T-helper 1 cell (primary cell): ENCODE measurements at regions not wholly inside any gene's neighbourhood (a gene's known extent, or its start where the extent isn't known, plus 50 kb on each side); places are given as distances from the start of the nearest gene placed in this dataset.

Experiments
- DNase-seq, 5 donors: peaks; one replicate each; pipeline ENCODE4 v3.0.0-alpha.2; 2012 to 2020

GRCh38 chr2:53021292-53021691, 746.3 kb upstream of the CHAC2 start:
- DNase-seq = no peak

GRCh38 chr2:53018825-53019425, 748.7 kb upstream of the CHAC2 start:
- DNase-seq = no peak

GRCh38 chr2:53006980-53007379, 760.6 kb upstream of the CHAC2 start:
- no peak for DNase-seq

DNA sequence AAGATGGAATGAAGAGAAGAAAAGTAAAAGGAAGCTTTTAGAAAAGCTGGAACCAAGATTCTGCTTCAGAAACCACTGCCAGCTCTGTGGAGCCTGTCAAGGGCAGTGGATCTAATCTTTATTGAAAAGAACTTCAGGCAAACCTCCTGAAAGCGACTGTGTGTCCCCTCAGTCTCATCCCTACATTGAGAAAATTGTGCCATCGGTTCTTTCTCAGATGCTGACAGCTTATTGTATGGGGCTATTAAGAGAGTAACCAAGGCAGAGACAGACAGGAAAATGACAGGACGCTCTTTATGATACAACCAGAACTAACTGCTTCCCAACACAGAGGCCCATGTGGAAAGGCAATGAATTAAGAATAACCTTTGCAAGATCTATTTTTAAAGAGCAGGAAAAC, 763.2 kb upstream of the CHAC2 start:
- no peak for DNase-seq

GRCh38 chr2:52995424-52995823, 772.2 kb upstream of the CHAC2 start:
- no peak for DNase-seq

GRCh38 chr2:52976143-52976949, 791.3 kb upstream of the CHAC2 start:
- no peak for DNase-seq

GRCh38 chr2:52974127-52974526, 793.5 kb upstream of the CHAC2 start:
- DNase-seq = no peak

DNA sequence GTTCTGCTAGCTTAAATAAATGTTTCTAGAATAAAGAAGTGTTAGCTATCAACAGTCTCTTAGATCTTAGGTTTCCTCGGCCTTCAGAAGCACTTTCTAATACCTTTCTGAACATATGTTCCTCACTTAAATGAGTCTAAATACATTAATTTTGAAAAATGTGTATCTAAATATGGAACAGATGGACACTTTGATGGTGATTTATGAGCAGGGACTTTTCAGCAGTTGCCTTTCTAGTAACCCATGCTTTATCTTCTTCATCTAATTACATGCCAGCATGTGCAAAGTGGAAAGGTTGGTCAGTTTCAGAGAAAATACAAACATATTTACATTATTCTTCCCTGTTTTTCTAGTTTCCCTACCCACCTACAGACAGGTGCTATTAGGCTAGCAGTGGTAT, 797.0 kb upstream of the CHAC2 start:
- no peak for DNase-seq

DNA sequence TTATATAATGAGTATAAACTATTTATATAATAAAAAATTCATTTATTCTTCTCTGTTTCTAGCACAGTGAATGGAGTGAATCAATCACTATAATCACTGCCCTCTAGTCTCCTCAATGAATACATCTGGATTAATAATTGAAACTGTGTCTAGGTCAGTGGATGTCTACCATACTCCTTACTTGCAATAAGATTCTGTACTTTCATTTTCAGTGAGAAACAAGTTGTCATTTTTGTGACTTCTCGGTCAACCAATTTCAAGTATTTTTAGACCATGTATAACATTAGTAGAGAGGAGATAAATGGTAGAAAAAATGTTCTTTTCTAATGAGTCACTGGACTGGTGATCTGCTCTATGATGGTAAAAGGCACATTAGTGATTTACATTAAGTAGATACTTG, 799.6 kb upstream of the CHAC2 start:
- DNase-seq = no peak

DNA sequence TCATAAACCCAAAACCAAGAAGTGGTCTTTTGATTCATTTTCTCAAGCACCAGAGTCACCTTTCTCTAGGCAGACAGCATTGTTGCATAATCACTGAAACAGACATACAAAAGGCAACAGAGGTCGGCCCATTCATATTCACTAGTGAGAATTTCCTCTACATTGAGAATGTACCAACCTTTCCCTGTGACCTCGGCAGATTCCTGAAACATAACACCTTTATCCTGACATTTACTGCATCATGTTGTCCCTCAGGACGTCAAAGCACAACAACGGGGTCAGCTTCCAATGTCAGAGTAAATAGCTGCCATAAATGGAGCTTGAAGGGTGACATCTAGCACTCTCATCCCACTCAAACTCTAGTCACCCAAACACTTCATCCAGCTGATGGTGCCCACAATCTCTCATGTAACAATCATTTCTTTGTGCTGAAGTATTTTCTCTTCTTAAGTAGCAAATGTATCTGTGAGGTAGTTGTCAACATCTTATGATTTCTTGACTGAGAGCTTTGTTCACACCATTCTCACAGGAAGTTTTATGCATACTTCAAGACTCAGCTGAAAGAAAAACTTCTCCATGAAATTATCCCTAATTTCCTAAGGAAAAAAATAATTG, 802.6 kb upstream of the CHAC2 start:
- no peak for DNase-seq

DNA sequence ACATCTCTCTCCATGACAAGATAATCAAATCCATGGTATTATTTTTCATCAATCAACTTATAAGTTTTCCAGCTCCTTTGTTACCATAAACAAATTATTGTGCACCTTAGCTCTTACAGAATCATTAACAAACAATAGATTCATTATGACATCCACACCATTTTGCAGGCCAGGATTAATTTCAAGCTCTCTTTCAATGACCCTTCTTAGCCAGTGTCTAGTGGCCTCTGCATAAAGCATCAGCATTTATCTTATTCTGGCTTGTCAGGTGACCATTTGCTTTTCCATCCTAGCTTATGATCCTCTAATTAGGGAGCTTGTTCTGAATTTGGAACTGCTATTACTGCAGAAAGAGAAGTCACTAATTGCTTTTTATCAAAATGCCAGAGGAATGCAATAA, 806.2 kb upstream of the CHAC2 start:
- DNase-seq = no peak

GRCh38 chr2:52960881-52961280, 806.7 kb upstream of the CHAC2 start:
- no peak for DNase-seq

- DNase-seq = no peak
Measured at GRCh38 chr2:52959801-52960200, 807.8 kb upstream of the CHAC2 start.

- no peak for DNase-seq
Measured at GRCh38 chr2:52956766-52957165, 810.8 kb upstream of the CHAC2 start.

DNA sequence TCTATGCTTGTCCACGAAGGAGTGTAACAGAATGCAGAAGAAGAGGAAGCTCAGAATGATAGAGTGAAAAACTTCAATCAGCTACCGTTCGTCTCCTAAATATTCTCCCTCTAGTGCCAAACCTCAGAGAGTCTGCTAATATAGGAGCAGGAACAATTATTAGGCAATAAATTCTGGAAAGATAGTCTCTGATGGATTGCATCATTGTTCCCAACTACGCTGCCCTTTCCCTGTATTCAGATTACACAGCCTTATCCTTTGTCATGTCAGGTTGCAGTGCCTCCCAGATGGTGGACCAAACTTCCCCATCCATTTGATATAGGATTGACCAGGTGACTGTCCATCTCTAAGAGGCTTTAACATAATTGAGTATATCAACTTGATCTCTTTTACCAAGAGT, 811.5 kb upstream of the CHAC2 start:
- DNase-seq = no peak

- no peak for DNase-seq
Measured at GRCh38 chr2:52955079-52955478, 812.5 kb upstream of the CHAC2 start.

DNA sequence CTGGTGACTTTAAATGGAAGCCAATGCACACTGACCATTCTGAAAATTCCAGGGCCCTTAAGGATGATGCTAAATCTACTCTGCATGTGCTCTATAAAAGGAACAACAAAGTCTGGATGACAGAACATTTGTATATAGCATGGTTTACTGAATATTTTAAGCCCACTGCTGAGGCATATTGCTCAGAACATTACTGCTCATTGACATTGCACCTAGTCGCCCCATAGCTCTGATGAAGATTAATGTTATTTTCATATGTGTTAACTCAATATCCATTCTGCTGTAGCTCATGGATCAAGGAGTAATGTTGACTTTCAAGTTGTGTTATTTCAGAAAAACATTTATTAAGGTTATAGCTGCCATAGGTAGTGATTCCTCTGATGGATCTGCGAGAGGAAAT, 827.5 kb upstream of the CHAC2 start:
- no peak for DNase-seq

DNA sequence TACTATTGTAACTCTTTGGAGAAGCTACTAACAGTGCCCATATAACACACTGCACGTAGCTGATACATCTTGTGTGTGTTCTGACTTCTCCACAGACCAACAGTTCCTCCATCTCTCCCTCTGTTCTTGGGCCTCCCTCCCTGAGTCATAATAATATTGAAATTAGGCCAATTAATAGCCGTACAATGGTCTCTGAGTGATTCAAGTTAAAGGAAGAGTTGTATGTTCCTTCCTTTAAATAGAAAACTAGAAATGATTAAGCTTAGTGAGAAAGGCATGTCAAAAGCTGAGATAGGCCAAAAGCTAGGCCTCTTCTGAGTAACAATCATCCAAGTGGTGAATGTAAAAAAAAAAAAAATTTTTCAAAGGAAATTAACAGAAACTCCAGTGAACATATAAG, 828.4 kb upstream of the CHAC2 start:
- DNase-seq = no peak

DNA sequence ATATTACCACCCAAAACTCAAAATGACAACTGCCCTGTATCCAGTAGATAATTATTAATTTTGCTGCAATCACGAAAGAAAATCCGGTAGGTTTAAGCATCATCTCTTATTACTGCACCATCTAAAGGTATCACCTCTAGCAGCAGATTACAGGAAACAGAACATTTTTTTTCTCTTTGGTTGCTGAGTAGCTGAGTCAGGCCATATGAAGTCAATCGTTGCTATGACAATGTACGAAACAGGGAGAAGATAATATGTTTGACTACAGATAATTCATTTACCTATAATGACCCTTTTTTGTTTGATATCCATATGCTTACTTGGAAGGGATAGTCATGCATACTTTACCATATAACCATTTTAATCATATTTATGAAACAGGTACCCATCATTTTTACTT, 831.6 kb upstream of the CHAC2 start:
- no peak for DNase-seq

DNA sequence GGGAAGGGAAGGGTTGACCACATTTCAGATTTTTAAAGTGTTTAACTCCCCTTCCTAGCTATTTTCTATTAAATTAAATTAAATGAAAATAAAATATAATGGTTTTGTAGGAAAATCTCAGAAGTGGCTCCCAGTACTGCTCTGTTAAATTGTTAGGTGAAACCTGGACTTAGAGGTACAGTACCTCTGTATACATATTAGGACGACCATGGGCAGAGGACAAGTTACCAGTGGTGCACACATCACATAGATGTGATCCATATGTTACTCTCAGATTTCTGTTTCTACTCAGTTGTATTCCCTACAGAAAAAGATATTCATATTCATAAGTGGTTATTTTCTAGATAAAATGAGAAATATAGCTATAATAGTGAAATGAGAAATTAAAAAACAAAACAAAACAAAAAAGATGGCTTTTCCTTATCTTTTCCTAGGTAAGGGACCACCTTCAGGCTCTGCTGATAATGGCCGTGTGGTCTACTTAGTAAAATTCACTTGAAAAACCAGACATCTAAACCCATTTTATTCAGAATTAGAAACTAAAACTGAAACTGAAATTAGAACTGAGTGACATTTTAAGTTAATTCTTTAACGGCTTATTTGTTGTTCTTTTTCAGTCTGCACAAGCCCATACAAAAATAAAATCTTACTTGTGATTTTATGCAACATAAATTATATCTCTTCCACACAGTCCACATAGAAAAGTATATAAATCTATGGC, 832.5 kb upstream of the CHAC2 start:
- no peak for DNase-seq

- DNase-seq = no peak
Measured at GRCh38 chr2:52934323-52934898, 833.2 kb upstream of the CHAC2 start.

GRCh38 chr2:52933878-52934277, 833.7 kb upstream of the CHAC2 start:
- no peak for DNase-seq

- no peak for DNase-seq
Measured at GRCh38 chr2:52931660-52932059, 835.9 kb upstream of the CHAC2 start.
